ENCODE measurements at regions not wholly inside any gene's neighbourhood (a gene's known extent, or its start where the extent isn't known, plus 50 kb on each side); places are given as distances from the start of the nearest gene placed in this dataset.

DNA sequence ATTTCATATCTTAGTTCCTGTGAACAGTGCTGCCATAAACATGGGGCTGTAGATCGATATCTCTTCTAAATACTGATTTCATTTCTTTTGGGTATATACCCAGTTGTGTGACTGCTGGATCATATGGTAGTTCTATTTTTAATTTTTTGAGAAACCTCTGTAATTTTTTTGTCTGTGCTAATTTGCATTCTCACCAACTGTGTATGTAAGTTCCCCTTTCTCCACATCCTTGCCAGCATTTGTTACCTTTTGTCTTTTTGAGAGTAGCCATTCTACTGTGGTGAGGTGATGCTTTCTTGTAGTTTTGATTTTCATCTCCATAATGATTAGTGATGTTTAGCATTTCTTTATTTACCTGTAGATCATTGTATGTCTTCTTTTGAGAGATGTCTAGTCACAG lies 2086.5 kb upstream of the TENM3 start:
- Mint-ChIP-seq H3K27ac (no peak overlapping the region), H3K4me3 (no peak overlapping the region)
- no peak for ATAC-seq (replicated peaks)

DNA sequence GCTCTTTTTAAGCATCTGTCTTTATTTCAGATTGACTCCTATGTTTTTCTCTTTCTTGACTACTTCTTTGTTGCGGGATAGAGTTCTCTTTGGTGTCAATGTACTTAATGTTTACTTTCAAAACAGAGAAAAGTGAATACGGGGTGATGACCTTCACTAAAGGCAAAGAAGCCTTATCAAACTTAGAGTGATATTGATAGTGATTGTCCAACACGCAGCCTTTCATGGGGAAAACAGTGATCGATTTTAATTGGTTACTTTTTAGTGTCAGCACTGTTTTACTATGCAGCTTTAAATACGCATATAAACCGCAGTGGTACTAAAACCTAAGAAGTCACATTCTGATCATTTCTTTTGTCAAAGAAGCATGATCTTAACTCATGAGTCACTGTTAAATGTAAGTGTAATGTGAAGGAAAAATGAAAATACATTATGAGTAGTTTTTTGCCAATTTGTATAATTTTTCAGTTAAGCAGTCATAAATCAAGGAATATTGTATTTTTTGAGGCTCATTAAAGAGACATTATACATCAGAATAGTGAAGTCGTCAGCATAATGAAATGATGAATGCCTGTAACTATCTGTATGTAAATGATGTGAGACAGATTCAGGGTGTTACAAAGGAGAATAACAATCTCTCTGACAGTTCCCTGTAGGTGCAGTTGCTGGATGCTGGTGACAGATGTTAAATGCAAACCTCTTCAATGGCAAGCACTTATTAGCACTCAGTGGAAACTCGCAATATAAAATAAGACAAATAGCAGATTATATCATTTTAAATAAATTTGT lies 2082.8 kb upstream of the TENM3 start:
- no peaks in the 10 kb centered on the region for H3K9me3 Mint-ChIP-seq
- no peaks in the 10 kb centered on the region for H3K27me3 Mint-ChIP-seq
- no peaks in the 10 kb centered on the region for H3K36me3 Mint-ChIP-seq (ENCODE audit: low read depth)
- no peak for ATAC-seq (replicated peaks)
- no peak overlapping the region for H3K27ac Mint-ChIP-seq
- no peaks in the 10 kb centered on the region for H3K4me1 Mint-ChIP-seq
- H3K4me3 Mint-ChIP-seq, result no peak overlapping the region

More for the DNA sequence above, 2086.5 kb upstream of the TENM3 start:
- Mint-ChIP-seq H3K9me3 (peaks cover 5% of the 10 kb centered on the region), H3K27me3 (no peaks in the 10 kb centered on the region), H3K4me1 (no peaks in the 10 kb centered on the region), H3K36me3 (ENCODE audit: low read depth) (no peaks in the 10 kb centered on the region)

DNA sequence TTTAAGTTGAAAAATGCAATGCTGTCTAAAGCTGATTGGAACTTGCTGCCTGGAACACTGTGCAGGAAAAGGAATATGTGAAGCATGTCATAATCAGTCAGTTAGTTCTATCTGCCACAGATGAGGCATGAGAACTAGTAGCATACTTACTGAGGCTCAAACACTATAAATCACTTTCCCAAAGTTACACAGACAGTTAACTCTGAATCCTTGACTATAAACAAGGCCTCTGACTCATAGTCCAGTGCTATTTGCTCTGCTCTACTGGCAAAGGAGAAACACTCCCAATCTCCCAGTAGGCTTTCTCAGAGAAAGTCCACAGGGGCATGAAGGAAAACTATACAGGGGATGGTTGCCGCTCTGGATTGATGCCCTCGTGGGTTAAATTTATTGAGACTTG lies 2078.4 kb upstream of the TENM3 start:
- Mint-ChIP-seq H3K4me1 (no peaks in the 10 kb centered on the region), H3K36me3 (ENCODE audit: low read depth) (no peaks in the 10 kb centered on the region), H3K27ac (no peak overlapping the region), H3K9me3 (peaks cover 14% of the 10 kb centered on the region), H3K27me3 (no peaks in the 10 kb centered on the region), H3K4me3 (no peak overlapping the region)
- no peak for ATAC-seq (replicated peaks)

DNA sequence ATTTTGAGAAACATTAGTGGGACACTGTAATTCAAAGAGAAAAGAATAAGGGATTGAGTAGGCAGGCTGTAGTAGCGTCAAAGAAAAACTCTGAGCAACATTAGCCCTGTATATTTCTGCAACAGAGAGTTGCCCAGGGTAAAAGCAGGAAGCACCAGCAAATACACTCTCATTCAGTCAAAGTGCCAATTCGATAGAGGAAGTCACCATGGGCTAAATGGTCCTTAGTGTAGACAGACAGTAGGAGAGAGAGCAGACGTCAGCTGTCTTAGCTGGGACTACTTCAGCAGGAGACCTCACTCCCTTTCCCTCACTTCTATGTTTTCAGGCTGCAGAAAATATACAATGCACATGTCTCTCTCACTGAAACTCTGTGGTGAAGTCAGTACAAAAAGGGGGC lies 2073.8 kb upstream of the TENM3 start:
- Mint-ChIP-seq H3K36me3 (ENCODE audit: low read depth) (no peaks in the 10 kb centered on the region), H3K4me3 (no peak overlapping the region), H3K27me3 (no peaks in the 10 kb centered on the region), H3K27ac (no peak overlapping the region), H3K4me1 (no peaks in the 10 kb centered on the region), H3K9me3 (peaks cover 19% of the 10 kb centered on the region)
- ATAC-seq (replicated peaks), result no peak

DNA sequence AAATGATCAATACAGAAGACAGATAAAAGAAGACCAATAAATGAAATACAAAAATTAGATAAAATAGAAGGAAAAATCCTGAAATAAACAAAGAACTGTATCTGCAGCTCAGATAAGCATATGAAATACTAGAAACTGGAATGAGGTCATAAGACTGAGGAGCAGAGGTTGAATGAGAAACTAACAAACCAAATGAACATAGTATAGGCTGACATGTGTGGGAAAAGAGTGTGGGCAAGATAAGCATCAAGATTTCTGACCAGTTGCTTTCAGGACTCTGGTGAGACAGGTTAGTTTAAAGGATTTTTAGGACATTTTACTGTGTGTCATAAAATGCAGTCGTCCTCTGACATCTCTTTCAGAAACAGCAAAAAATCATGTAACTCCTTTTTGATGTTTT lies 2073.2 kb upstream of the TENM3 start:
- Mint-ChIP-seq H3K4me3 (no peak overlapping the region), H3K27me3 (no peaks in the 10 kb centered on the region), H3K36me3 (ENCODE audit: low read depth) (no peaks in the 10 kb centered on the region), H3K4me1 (no peaks in the 10 kb centered on the region), H3K27ac (no peak overlapping the region), H3K9me3 (peaks cover 19% of the 10 kb centered on the region)
- ATAC-seq (replicated peaks), result no peak

DNA sequence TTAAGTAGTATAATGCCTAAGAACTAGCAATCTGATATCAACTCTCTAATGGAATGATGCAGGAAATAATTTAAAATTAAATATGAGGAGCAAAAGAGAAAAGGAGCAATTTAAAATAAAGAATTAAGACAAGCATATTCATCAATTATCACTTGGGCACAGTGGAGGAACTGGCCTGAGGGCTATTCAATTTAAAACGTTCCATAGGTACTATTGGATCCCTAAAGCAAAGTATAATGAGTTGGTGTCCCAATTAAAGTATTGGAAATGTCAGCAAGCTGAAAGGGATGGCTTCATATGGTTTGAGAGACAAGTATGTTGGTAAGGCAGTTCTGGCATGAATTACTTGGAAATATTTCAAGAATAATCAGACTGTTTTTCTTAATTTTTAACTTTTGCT lies 2064.1 kb upstream of the TENM3 start:
- no peak for ATAC-seq (replicated peaks)
- no peaks in the 10 kb centered on the region for H3K4me1 Mint-ChIP-seq
- no peaks in the 10 kb centered on the region for H3K36me3 Mint-ChIP-seq (ENCODE audit: low read depth)
- peaks cover 3% of the 10 kb centered on the region for H3K9me3 Mint-ChIP-seq
- H3K4me3 Mint-ChIP-seq, result no peak overlapping the region
- no peak overlapping the region for H3K27ac Mint-ChIP-seq
- H3K27me3 Mint-ChIP-seq, result no peaks in the 10 kb centered on the region

DNA sequence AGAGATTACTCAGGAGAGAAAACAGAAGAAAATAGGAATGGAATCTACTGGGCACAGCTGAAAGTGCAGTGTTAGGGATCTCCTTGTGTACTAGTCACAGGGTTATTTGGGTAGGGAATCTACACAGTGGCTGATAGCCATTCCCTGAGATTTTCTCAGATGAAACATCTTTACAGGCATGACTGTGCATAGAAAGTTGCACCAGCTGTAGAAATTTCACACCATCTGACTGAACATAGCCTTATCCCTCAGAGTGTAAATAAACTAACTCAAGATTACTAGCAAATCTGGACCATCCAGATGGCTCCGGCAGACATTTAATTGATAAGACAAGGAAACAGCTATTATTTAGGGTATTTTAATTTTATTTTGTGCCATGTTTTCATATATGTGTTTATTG lies 2053.5 kb upstream of the TENM3 start:
- Mint-ChIP-seq H3K27me3 (no peaks in the 10 kb centered on the region), H3K36me3 (ENCODE audit: low read depth) (no peaks in the 10 kb centered on the region), H3K27ac (no peak overlapping the region), H3K4me1 (no peaks in the 10 kb centered on the region), H3K4me3 (no peak overlapping the region), H3K9me3 (peaks cover 5% of the 10 kb centered on the region)
- ATAC-seq (replicated peaks), result no peak

DNA sequence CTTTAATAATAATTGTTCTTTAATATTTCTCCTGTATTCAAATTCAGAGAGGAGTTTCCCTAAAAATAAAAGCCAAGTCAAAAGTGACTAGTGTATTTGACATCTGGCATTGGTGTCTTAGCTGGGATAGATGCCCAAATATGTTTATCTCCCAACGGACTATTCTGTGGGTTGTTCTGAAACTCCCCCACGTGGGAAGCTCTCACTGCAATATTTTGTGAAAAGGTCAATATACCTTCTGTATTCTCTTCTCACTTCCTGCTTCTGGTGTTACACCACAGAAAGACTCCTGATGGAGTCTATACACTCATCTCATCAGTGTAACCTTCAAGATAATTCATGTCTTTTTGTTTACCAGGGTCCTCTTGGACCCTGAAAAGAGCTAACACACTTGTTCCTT lies 2052.8 kb upstream of the TENM3 start:
- H3K4me3 Mint-ChIP-seq, result no peak overlapping the region
- ATAC-seq (replicated peaks), result no peak
- H3K36me3 Mint-ChIP-seq (ENCODE audit: low read depth), result no peaks in the 10 kb centered on the region
- peaks cover 8% of the 10 kb centered on the region for H3K9me3 Mint-ChIP-seq
- H3K27me3 Mint-ChIP-seq, result no peaks in the 10 kb centered on the region
- H3K27ac Mint-ChIP-seq, result no peak overlapping the region
- no peaks in the 10 kb centered on the region for H3K4me1 Mint-ChIP-seq

DNA sequence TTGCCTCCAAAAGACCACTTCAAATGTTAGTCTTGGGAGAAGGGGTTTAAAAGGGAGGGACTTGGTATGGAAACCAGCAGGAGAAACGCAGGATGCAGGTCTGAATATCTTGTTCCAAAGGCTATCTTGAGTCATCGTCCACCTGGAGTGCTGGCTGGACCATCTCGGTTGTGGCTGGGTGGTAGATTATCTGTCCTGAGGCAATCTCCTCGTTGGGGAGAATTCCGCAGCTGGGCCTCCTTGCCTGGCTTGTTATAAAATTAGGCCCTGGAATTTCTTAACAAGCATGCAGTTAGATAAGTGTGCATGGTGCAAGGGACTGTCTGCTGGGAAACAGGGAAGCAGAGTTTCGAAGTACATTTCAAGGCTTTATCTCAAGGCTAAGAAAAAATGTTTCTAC lies 2045.7 kb upstream of the TENM3 start:
- Mint-ChIP-seq H3K4me3 (no peak overlapping the region), H3K36me3 (ENCODE audit: low read depth) (no peaks in the 10 kb centered on the region), H3K27me3 (no peaks in the 10 kb centered on the region), H3K27ac (no peak overlapping the region), H3K4me1 (no peaks in the 10 kb centered on the region), H3K9me3 (peaks cover 3% of the 10 kb centered on the region)
- ATAC-seq (replicated peaks), result no peak

DNA sequence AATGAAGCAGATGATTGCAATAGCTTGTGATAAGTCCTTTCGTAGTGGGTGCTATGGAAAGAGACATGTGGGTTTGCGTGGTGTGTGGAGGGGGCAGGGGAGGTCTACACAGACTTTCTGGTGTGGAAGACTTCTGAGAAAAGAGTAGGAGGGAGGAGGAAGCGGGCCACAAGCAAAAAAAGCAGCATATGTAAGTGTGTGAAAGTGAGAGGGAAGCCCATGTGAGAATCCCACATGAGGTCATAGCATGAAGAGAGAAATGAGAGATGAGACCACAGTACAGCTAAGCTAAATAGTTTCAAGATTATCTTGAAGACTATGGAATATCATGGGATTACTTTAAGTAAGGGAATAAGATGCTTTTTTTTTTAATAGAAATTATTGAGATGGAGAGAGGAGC lies 2039.9 kb upstream of the TENM3 start:
- Mint-ChIP-seq H3K9me3 (peaks cover 5% of the 10 kb centered on the region), H3K36me3 (ENCODE audit: low read depth) (no peaks in the 10 kb centered on the region), H3K27me3 (no peaks in the 10 kb centered on the region), H3K27ac (no peak overlapping the region), H3K4me3 (no peak overlapping the region), H3K4me1 (no peaks in the 10 kb centered on the region)
- no peak for ATAC-seq (replicated peaks)

DNA sequence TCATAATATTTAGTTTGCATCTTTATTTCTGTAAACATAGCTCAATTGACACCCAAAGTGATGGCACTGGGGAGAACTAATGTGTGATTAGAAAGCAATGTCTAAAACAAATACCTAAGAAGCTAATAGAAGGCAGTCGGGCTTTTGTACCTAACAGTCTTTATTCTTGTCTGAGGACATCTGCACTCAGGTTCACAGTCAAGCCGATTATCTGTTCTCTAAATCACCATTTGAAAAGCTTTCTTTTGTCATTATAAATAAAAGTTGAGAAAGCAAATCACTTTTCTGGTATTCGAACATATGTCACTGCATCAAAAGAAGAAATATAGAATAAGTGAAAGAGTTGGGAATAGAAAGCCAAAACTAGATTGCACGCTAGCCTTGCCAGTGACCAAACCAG lies 2037.9 kb upstream of the TENM3 start:
- ATAC-seq (replicated peaks), result no peak
- peaks cover 5% of the 10 kb centered on the region for H3K9me3 Mint-ChIP-seq
- no peaks in the 10 kb centered on the region for H3K4me1 Mint-ChIP-seq
- no peak overlapping the region for H3K27ac Mint-ChIP-seq
- no peaks in the 10 kb centered on the region for H3K36me3 Mint-ChIP-seq (ENCODE audit: low read depth)
- H3K27me3 Mint-ChIP-seq, result no peaks in the 10 kb centered on the region
- H3K4me3 Mint-ChIP-seq, result no peak overlapping the region

DNA sequence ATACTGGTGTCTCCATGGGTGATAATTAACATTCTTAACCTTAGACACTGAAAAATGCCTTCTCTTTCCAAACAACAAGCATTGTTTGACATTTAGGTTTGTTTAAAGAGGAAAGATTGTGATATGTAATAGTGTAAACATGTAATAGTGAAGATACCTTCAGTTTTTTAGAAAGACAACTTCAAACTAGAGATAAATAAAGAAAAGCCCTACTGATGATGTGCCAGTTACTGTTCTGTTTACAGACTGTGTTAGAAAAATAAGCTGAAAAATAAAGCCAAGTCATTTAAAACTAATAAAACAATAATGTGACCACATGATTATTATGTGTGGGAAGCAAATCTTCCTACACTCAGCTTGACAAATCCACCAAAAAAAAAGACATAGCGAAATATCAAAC lies 2035.3 kb upstream of the TENM3 start:
- no peaks in the 10 kb centered on the region for H3K27me3 Mint-ChIP-seq
- H3K4me1 Mint-ChIP-seq, result no peaks in the 10 kb centered on the region
- peaks cover 9% of the 10 kb centered on the region for H3K9me3 Mint-ChIP-seq
- ATAC-seq (replicated peaks), result no peak
- no peak overlapping the region for H3K27ac Mint-ChIP-seq
- H3K36me3 Mint-ChIP-seq (ENCODE audit: low read depth), result no peaks in the 10 kb centered on the region
- no peak overlapping the region for H3K4me3 Mint-ChIP-seq

DNA sequence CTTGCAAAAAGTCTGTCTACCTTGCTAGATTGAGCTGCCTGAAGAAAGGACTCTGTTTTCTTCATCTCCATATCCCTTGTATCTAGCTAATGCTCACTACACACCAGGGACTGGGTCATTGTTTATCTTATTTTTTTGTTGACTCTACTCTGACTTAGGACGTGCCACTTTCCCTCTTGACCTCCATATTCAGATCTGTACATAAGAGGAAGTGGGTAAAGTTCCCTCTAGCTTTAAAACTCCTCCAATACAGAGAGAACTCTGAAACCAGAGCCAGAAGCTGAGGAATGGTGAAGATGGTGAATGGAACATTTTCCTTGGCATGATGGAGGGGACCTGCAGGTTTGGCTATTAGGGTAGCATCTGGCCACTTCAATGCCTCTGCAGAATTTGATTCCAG lies 2026.1 kb upstream of the TENM3 start:
- Mint-ChIP-seq H3K9me3 (peaks cover 15% of the 10 kb centered on the region), H3K27me3 (no peaks in the 10 kb centered on the region), H3K27ac (no peak overlapping the region), H3K4me3 (no peak overlapping the region), H3K4me1 (no peaks in the 10 kb centered on the region), H3K36me3 (ENCODE audit: low read depth) (no peaks in the 10 kb centered on the region)
- ATAC-seq (replicated peaks), result no peak

DNA sequence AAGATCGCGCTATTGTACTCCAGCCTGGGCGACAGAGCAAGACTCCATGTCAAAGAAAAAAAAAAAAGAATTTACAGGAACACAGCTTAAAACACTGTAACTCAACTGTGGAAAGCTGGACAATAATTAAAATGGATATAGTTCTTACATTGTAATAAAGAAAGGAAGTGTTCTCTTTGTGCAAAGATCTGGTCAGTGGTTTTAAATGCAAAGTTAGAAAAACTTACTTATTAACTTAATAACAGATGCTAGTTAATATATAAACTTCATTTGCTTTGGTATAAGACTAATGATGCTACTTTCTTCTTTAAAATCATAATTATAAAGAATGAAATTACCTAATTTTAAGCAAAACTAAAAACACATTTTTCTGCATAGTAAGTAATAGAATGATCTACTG lies 2024.1 kb upstream of the TENM3 start:
- Mint-ChIP-seq H3K27me3 (no peaks in the 10 kb centered on the region), H3K4me3 (no peak overlapping the region), H3K4me1 (no peaks in the 10 kb centered on the region), H3K36me3 (ENCODE audit: low read depth) (no peaks in the 10 kb centered on the region), H3K27ac (no peak overlapping the region), H3K9me3 (peaks cover 7% of the 10 kb centered on the region)
- ATAC-seq (replicated peaks), result no peak

DNA sequence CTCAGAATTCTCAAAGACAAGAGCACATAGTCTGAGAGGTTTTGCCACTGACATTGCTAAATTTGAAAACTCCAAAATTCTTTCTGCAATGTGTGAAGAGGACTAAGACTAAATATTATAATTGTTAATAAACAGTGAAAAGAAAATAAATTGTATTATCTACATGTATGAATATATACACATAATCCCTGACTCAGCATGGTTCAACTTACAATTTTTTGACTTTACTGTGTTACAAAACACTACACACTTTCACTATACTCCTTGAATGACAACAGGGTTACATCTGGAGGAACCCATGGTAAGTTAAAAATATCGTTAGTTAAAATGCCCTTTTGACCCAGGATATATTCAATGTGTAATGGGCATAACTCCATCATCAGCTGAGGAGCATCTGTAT lies 2017.2 kb upstream of the TENM3 start:
- peaks cover 13% of the 10 kb centered on the region for H3K9me3 Mint-ChIP-seq
- ATAC-seq (replicated peaks), result no peak
- no peak overlapping the region for H3K4me3 Mint-ChIP-seq
- H3K36me3 Mint-ChIP-seq (ENCODE audit: low read depth), result no peaks in the 10 kb centered on the region
- no peak overlapping the region for H3K27ac Mint-ChIP-seq
- H3K27me3 Mint-ChIP-seq, result no peaks in the 10 kb centered on the region
- H3K4me1 Mint-ChIP-seq, result no peaks in the 10 kb centered on the region

DNA sequence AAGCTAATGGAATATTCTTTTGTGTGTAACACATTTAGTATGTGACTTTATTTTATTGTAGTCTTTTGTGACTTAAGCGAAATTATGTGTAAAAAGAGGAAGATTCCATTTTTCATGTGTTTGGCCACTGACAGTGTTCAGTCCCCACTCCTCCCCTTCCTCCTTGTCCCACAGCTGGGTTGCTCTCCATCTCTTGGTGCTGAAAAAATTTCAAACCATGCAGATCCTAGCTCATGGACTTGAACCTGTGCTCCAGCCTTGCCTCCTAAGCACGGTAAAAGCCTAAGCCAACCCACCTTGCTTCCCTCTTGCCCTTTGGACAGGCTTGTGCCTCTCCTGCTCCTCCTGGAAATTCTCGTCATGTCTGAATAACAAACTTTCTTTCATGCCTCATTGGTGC lies 2008.5 kb upstream of the TENM3 start:
- Mint-ChIP-seq H3K4me3 (no peak overlapping the region), H3K27me3 (no peaks in the 10 kb centered on the region)

More for the DNA sequence above, 2008.5 kb upstream of the TENM3 start:
- H3K9me3 Mint-ChIP-seq, result peaks cover 11% of the 10 kb centered on the region
- no peak for ATAC-seq (replicated peaks)
- H3K27ac Mint-ChIP-seq, result no peak overlapping the region
- no peaks in the 10 kb centered on the region for H3K36me3 Mint-ChIP-seq (ENCODE audit: low read depth)
- no peaks in the 10 kb centered on the region for H3K4me1 Mint-ChIP-seq
